Left ventricle myocardium inferior (tissue), 1 donor: ENCODE measurements at regions not wholly inside any gene's neighbourhood (a gene's known extent, or its start where the extent isn't known, plus 50 kb on each side); places are given as distances from the start of the nearest gene placed in this dataset.

Experiments used
- DNase-seq: peaks from one replicate; pipeline ENCODE4 v3.0.0-alpha.2; 2020
- H3K27ac ChIP-seq: fragments of 200-600 bp; replicated peaks from 2 replicates; pipeline ENCODE4 v1.8.0; 2021
- H3K27me3 ChIP-seq: fragments of 200-600 bp; 2 replicates; pipeline ENCODE4 v1.8.0; 2021; ENCODE audit warnings: low read depth
- H3K36me3 ChIP-seq: fragments of 200-600 bp; 2 replicates; pipeline ENCODE4 v1.8.0; 2021
- H3K4me1 ChIP-seq: fragments of 200-600 bp; 2 replicates; pipeline ENCODE4 v1.8.0; 2021
- H3K4me3 ChIP-seq: fragments of 200-600 bp; 2 replicates; pipeline ENCODE4 v1.8.0; 2021; ENCODE audit warnings: mild to moderate bottlenecking, moderate library complexity
- H3K9me3 ChIP-seq: fragments of 200-600 bp; replicated peaks from 2 replicates; pipeline ENCODE4 v1.8.0; 2021
- CTCF ChIP-seq: fragments of 200-600 bp; IDR thresholded peaks from 2 replicates; pipeline ENCODE4 v1.8.0; 2021; ENCODE audit warnings: antibody characterized with exemption, mild to moderate bottlenecking, borderline replicate concordance
- intact Hi-C: fragments of 100-400 bp; cut with micrococcal nuclease; formaldehyde crosslinking; loops from one replicate; pipeline ENCODE4 v1.11.0; 2022
- donor health status: DM: no; HTN: yes; CAD: no; lungs with severe emphysema.

- H3K4me1 ChIP-seq, result no peaks in the 10 kb centered on the region
- H3K27ac ChIP-seq, result no peak overlapping the region
- no peak overlapping the region for H3K4me3 ChIP-seq
- DNase-seq, result no peak
- intact Hi-C loops, result no loop called here
- peaks cover 78% of the 10 kb centered on the region for H3K27me3 ChIP-seq
- no peaks in the 10 kb centered on the region for H3K9me3 ChIP-seq
- TF ChIP-seq CTCF, result no peak
- H3K36me3 ChIP-seq, result no peaks in the 10 kb centered on the region
Observed at GRCh38 chr1:10905841-10906655, 106.4 kb upstream of the TARDBP start.

GRCh38 chr1:10906866-10907519, 105.5 kb upstream of the TARDBP start:
- Histone ChIP-seq H3K4me3 (no peak overlapping the region), H3K27ac (no peak overlapping the region), H3K36me3 (no peaks in the 10 kb centered on the region), H3K4me1 (no peaks in the 10 kb centered on the region), H3K27me3 (peaks cover 68% of the 10 kb centered on the region), H3K9me3 (no peaks in the 10 kb centered on the region)
- DNase-seq, result no peak
- no peak for TF ChIP-seq CTCF
- intact Hi-C loops, result no loop called here

GRCh38 chr1:10908266-10908665, 104.2 kb upstream of the TARDBP start:
- Histone ChIP-seq H3K36me3 (no peaks in the 10 kb centered on the region), H3K27me3 (peaks cover 62% of the 10 kb centered on the region), H3K4me1 (no peaks in the 10 kb centered on the region), H3K4me3 (no peak overlapping the region), H3K9me3 (no peaks in the 10 kb centered on the region), H3K27ac (no peak overlapping the region)
- no peak for TF ChIP-seq CTCF
- DNase-seq, result no peak
- intact Hi-C loops, result no loop called here

- Histone ChIP-seq H3K27ac (no peak overlapping the region), H3K27me3 (peaks cover 55% of the 10 kb centered on the region), H3K36me3 (no peaks in the 10 kb centered on the region), H3K4me3 (no peak overlapping the region), H3K9me3 (no peaks in the 10 kb centered on the region), H3K4me1 (no peaks in the 10 kb centered on the region)
- peak; percentile 60 for TF ChIP-seq CTCF
- intact Hi-C loops, result no loop called here
- DNase-seq, result peak; percentile 35
Observed at GRCh38 chr1:10909697-10910680, 102.5 kb upstream of the TARDBP start.
